ENCODE measurements at regions not wholly inside any gene's neighbourhood (a gene's known extent, or its start where the extent isn't known, plus 50 kb on each side); places are given as distances from the start of the nearest gene placed in this dataset.

DNA sequence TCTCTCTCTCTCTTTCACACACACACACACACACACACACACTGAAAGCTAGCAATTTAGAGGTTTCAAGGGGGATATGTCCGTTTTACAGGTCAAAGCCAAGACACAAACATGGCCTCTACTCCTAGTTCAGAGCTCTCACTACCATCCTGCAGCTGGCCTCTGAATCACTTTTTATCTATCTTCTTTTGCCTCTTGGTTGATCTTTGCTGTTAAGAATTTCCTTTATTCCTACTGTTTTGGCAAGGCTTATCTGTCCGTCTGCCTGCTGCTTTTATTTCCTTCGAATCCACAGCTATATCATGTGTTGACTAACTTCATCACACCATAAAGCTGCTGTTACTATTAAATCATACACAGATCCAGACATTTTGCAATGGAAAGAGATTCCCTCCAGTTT, 543.0 kb downstream of the PLCL1 start:
- Mint-ChIP-seq H3K4me3 (no peak overlapping the region), H3K27ac (no peak overlapping the region), H3K4me1 (no peaks in the 10 kb centered on the region), H3K27me3 (no peaks in the 10 kb centered on the region), H3K36me3 (no peaks in the 10 kb centered on the region), H3K9me3 (no peaks in the 10 kb centered on the region)
- no peak for ATAC-seq

DNA sequence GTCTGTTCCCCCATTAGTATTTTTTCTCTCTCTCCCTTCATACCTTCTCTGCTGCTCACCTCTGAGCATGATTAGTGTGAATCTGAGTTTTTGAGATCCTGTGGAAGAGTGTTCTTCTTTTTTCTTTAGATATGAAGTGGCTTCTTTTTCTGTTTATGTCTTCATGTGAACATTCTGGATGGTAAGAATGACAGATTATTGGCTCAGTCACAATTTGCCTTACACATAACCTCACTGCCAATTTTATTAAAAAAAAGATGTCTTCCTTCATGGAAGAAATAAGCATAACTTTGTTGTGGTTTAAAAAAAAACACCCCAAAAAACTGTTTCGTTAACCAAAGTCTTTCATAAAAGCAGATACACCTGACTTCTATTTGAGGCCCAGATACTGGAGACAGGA, 539.1 kb downstream of the PLCL1 start:
- H3K36me3 Mint-ChIP-seq, result no peaks in the 10 kb centered on the region
- no peaks in the 10 kb centered on the region for H3K9me3 Mint-ChIP-seq
- no peaks in the 10 kb centered on the region for H3K27me3 Mint-ChIP-seq
- no peaks in the 10 kb centered on the region for H3K4me1 Mint-ChIP-seq
- H3K27ac Mint-ChIP-seq, result no peak overlapping the region
- no peak for ATAC-seq
- H3K4me3 Mint-ChIP-seq, result no peak overlapping the region

DNA sequence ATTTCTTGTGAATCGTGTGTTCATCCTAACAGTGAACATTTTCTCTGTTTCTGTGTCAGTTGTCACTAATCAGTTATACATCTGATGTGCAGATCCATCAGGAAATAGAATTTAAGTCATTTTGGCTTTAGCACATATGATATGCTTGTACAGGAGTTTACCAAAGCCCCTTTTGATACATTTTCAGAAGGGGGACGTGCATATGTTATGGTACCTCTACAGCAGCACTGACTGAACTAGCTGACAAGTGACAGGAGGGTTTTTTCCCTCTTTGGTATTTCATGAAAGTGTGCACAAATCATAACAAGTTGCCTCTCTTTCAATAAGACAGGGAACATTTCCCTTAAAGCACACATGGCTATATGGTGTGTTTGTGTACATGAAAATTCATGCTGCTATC, 536.5 kb downstream of the PLCL1 start:
- Mint-ChIP-seq H3K27ac (no peak overlapping the region), H3K9me3 (no peaks in the 10 kb centered on the region), H3K36me3 (no peaks in the 10 kb centered on the region), H3K4me3 (no peak overlapping the region), H3K4me1 (no peaks in the 10 kb centered on the region), H3K27me3 (no peaks in the 10 kb centered on the region)
- ATAC-seq, result no peak

DNA sequence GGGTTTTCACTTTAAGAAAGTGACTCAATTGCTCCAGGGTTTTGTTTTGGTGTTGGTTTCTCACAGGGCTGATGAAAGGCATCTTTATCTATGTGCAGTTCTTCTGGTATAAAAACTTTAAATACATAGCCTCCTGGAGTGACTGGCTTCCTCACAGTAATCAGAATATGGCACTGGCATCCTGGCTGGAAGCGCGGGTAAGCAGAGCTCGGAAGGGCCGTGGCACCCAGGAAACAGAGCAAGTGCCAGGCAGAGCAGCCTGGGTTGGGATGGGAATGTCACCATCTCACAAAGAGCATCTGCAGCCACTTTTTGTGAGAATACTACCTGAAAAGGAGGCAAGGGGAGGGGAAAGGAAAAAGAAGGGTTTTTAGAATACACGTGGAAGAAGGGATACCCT, 534.7 kb downstream of the PLCL1 start:
- Mint-ChIP-seq H3K4me1 (no peaks in the 10 kb centered on the region), H3K27ac (no peak overlapping the region), H3K27me3 (no peaks in the 10 kb centered on the region), H3K9me3 (no peaks in the 10 kb centered on the region), H3K4me3 (no peak overlapping the region), H3K36me3 (no peaks in the 10 kb centered on the region)
- ATAC-seq, result no peak

DNA sequence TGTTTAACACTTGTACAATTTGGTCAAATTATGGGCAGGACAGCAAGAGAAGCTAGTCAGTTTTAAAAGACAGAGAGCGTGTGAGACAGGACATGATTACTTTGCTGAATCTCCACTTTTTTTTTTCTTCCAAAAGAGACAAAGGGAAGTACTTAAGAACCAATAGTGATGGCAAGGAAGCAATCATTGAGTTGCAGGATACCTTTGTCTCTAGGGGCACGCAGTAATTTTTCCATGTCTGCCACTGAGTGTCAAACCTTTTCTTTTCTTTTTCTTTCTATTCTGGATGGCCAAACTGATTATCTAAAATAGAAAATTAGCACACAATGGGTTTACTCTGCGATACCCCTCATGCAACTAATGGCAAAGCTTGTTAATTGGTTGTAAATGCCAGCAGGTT, 533.0 kb downstream of the PLCL1 start:
- Mint-ChIP-seq H3K27ac (no peak overlapping the region), H3K36me3 (no peaks in the 10 kb centered on the region), H3K4me1 (no peaks in the 10 kb centered on the region), H3K9me3 (no peaks in the 10 kb centered on the region), H3K4me3 (no peak overlapping the region), H3K27me3 (no peaks in the 10 kb centered on the region)
- ATAC-seq, result no peak

DNA sequence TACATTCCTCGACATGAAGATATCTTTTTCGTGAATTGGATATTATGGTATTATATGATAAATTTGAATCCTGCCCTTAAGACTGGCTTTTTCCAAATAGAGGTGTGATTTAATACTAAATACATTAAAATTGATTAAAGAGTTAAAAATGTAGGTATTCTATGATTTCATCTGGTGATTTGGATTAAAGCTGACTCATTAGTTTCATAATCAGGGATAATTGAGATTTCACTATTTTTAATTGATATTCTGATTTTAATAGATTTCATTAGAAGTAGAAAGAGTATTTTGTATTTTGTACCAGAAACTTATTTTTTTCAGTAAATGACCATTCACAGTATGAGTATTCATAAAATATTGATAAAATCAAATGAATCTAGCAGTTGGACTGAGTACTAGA, 524.1 kb downstream of the PLCL1 start:
- H3K27ac Mint-ChIP-seq, result no peak overlapping the region
- ATAC-seq, result no peak
- H3K4me3 Mint-ChIP-seq, result no peak overlapping the region
- H3K4me1 Mint-ChIP-seq, result no peaks in the 10 kb centered on the region
- no peaks in the 10 kb centered on the region for H3K9me3 Mint-ChIP-seq
- no peaks in the 10 kb centered on the region for H3K36me3 Mint-ChIP-seq
- H3K27me3 Mint-ChIP-seq, result peaks cover 10% of the 10 kb centered on the region

DNA sequence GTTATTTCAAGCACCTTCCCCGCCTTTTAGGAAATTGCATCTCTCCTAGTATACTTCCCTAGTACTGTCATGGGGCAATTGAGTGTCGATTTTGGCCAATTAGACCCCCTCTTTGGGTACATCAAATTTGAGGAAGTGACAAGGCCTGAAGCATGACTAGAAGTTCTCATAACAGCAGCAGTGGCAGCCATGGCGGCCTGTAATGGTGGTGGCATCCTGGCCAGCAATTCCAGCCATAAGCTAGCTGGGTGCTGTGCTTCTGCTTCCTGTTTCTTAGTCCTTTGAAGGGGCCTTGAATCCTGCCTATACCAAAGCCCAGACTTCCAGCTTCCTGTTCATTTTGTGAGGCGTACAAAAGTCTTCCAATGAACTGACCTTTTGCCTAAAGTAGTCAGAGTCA, 523.1 kb downstream of the PLCL1 start:
- H3K27ac Mint-ChIP-seq, result no peak overlapping the region
- H3K4me3 Mint-ChIP-seq, result no peak overlapping the region
- no peaks in the 10 kb centered on the region for H3K36me3 Mint-ChIP-seq
- no peaks in the 10 kb centered on the region for H3K9me3 Mint-ChIP-seq
- ATAC-seq, result no peak
- H3K27me3 Mint-ChIP-seq, result peaks cover 10% of the 10 kb centered on the region
- no peaks in the 10 kb centered on the region for H3K4me1 Mint-ChIP-seq

DNA sequence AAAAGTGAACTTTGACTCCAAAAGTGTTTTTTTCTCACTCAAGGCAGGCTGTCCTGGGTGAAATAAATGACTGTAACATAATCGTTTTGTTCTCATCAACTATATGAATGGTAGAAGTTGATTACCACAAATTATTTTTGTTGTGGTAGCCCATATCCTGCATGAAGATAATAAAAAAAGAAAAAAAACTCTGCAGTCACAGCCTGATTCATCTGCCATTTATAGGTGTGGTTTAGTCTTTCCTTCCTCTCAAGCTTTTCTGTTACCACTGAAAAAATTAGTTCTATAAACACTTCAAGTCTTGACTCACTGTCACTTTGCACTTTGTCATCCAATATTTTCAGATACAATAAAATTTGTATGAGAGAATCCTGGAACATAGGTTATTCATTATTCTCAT, 522.0 kb downstream of the PLCL1 start:
- ATAC-seq, result no peak
- H3K4me1 Mint-ChIP-seq, result no peaks in the 10 kb centered on the region
- H3K27ac Mint-ChIP-seq, result no peak overlapping the region
- H3K27me3 Mint-ChIP-seq, result peaks cover 14% of the 10 kb centered on the region
- H3K4me3 Mint-ChIP-seq, result no peak overlapping the region
- no peaks in the 10 kb centered on the region for H3K9me3 Mint-ChIP-seq
- H3K36me3 Mint-ChIP-seq, result no peaks in the 10 kb centered on the region

DNA sequence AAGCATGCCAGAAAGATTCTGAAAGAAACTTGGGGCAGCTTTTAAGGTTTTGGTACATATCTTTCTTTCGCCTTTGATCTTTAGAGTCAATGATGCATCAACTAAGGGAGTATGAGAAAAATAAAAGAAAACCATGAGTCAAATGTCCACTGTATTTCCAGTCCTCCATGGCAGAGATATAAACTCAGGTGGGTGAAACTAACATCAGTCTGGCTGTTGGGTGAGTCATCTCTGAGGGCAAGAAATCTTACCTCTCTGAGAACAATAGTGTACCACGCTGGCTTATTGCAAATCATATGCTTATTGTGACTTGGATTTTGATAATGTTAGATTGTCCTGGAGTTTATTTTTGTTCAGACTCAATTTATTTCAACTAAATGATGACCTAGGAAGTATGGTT, 521.0 kb downstream of the PLCL1 start:
- no peaks in the 10 kb centered on the region for H3K36me3 Mint-ChIP-seq
- no peak for ATAC-seq

DNA sequence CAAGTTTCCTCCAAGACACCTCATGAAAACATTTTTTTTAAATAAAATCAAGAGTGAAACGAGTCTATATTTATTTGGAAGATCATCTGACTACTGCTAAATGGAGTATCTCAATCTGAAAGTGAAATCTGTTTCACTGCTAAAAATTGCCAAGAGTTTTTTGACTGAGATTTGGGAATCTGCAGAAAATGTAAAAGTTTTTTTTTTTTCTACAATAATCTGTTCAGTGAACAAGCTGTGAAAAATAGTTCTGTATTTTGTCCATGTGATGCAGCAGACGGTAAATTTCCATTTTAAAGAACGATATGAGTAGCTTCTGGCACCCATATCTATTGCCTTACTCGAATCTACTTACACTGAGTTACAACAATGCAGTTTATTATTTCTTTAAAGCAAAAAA, 519.7 kb downstream of the PLCL1 start:
- Mint-ChIP-seq H3K27ac (no peak overlapping the region), H3K4me1 (no peaks in the 10 kb centered on the region), H3K36me3 (no peaks in the 10 kb centered on the region), H3K27me3 (peaks cover 15% of the 10 kb centered on the region), H3K4me3 (no peak overlapping the region), H3K9me3 (no peaks in the 10 kb centered on the region)
- no peak for ATAC-seq

More for the DNA sequence above, 521.0 kb downstream of the PLCL1 start:
- H3K4me1 Mint-ChIP-seq, result no peaks in the 10 kb centered on the region
- no peak overlapping the region for H3K27ac Mint-ChIP-seq
- H3K9me3 Mint-ChIP-seq, result no peaks in the 10 kb centered on the region
- H3K27me3 Mint-ChIP-seq, result peaks cover 24% of the 10 kb centered on the region
- H3K4me3 Mint-ChIP-seq, result no peak overlapping the region

DNA sequence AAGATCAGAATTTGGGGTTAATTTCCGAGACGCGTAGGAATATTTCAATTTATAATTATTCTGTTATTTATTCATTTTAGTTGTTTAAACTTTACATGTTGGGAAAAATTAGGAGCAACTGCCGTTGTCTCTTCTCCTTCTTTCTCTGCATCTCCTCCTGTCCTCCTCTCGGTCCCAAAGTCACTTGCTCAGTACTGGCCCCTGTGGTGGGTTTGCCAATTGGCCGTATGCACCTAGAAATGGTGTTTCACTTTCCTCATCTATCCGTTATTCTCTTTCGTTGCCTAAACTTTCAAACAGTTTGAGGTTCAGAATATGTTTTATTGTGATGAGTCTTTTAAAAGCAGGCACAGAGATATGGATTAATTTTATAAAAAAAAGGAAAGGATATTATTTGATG, 517.9 kb downstream of the PLCL1 start:
- no peak overlapping the region for H3K4me3 Mint-ChIP-seq
- no peak overlapping the region for H3K27ac Mint-ChIP-seq
- no peaks in the 10 kb centered on the region for H3K9me3 Mint-ChIP-seq
- no peaks in the 10 kb centered on the region for H3K4me1 Mint-ChIP-seq
- no peak for ATAC-seq
- no peaks in the 10 kb centered on the region for H3K36me3 Mint-ChIP-seq
- peaks cover 15% of the 10 kb centered on the region for H3K27me3 Mint-ChIP-seq

DNA sequence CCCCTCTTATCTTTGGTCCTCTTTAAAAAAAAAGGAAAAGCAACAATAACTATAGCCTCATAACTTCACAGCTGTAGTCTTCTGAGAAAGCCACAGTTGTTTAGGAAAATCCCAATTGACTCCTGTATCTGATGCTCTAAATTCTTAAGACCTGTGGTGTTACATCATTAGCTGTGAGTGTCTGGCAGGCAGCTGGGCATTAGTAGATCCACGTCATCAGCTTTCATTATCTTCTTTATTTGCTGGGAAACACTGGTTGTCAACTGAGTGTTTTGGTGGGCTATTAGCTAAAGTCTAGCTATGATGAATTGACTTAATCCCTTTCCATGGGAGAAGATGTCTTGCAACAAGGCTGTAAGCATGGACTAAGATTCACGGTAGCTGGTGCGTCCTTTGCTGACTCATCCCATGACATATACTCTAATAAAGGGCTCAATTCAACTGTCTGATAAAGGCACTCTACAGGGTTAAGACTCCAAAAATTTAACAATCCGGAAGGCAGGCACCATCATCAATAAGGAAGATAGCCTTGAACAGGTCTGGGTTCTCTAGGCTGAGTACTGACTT, 517.2 kb downstream of the PLCL1 start:
- H3K4me1 Mint-ChIP-seq, result no peaks in the 10 kb centered on the region
- H3K27me3 Mint-ChIP-seq, result peaks cover 22% of the 10 kb centered on the region
- ATAC-seq, result no peak
- no peak overlapping the region for H3K27ac Mint-ChIP-seq
- H3K9me3 Mint-ChIP-seq, result no peaks in the 10 kb centered on the region
- H3K36me3 Mint-ChIP-seq, result no peaks in the 10 kb centered on the region
- no peak overlapping the region for H3K4me3 Mint-ChIP-seq

DNA sequence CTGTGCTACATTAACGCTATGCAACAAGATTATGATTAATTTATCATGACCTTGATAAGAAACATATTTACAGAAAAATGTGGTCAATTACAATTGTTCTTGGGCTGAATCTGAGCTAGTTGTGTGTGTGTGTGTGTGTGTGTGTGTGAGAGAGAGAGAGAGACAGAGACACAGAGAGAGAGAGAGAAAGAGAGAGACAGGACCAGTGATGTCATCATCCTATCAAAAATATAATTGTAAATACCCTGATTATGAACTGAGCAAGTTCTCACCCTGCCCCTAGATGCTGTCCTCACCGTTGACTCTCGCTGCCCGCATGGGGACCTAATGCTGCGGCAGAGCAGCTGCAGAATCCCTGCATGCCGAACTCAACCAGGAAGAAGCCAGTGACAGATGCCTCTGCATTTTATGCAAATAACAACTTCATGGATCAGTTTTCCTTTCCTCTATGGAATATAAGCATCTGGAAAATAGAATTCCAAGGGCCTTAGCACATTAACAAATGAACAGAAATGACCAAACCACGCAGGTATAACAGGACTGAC, 512.5 kb downstream of the PLCL1 start:
- ATAC-seq, result no peak
- Mint-ChIP-seq H3K9me3 (no peaks in the 10 kb centered on the region), H3K4me3 (no peak overlapping the region), H3K36me3 (no peaks in the 10 kb centered on the region), H3K27me3 (peaks cover 51% of the 10 kb centered on the region), H3K4me1 (no peaks in the 10 kb centered on the region), H3K27ac (no peak overlapping the region)

DNA sequence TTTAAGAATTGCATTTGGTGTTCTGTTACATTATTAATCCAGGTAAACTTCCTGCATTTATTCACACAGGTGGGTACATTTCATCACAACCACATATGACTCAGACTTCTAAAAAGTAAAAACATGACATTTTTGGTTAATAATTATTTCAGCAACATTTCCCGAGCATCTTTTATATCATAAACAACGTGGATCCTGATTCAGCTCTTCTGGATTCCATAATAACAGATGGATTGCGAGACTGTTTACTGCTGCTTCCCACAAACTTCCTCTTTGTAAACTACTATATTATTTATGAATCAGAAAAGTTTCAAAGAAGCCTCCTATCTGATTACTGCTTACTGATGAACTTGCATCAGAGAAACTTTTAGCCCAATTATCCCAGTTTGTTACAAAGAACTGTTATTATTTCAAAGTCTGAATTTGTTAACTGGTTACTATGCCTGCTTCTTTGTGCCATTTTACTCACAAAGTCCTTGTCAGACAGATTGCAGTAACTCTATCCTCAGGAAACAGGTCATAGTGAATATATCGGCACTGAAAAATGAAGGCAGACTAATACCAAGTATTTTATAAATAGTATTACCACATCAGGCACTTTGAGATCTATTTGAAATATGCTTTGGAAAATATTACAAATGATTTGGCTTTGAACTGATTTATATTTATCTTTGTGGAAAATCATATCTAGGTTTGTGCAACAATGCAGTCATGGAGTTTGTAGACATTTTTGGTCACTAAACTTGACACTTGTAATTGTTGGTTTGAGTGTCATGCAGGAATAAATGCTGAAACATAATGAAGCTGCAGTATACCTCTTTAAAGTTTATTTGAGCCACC, 511.6 kb downstream of the PLCL1 start:
- no peaks in the 10 kb centered on the region for H3K9me3 Mint-ChIP-seq
- no peaks in the 10 kb centered on the region for H3K4me1 Mint-ChIP-seq
- H3K27me3 Mint-ChIP-seq, result peaks cover 42% of the 10 kb centered on the region
- H3K27ac Mint-ChIP-seq, result no peak overlapping the region
- H3K4me3 Mint-ChIP-seq, result no peak overlapping the region
- no peak for ATAC-seq
- no peaks in the 10 kb centered on the region for H3K36me3 Mint-ChIP-seq

DNA sequence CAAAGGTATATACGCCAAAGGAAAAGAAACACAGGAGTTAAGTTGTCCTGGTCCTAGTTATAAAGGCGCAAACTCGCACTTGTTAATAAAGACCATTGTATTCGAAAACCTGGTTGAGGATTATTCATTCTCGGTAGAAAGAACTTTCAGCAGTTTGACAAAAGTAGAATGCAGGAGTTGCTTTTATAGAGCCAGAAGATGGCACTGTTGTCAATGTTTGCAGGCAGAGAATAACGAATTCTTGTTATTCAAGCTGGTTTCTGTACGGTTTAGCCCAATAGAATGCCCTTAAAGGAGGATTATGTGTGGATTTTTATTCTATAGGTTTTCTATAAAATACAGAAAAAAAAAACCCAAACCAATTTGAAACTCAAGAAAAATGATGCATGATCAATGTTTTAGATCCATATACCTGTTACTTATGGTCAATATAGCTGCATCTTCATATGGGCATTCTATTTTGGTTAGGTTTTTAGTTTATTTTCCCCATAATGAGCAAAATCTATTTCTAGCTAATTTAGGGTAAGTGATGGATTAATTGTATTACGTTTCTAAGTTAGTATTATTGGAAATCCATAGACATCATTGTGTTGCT, 510.3 kb downstream of the PLCL1 start:
- no peaks in the 10 kb centered on the region for H3K4me1 Mint-ChIP-seq
- H3K36me3 Mint-ChIP-seq, result no peaks in the 10 kb centered on the region
- no peak overlapping the region for H3K27ac Mint-ChIP-seq
- H3K4me3 Mint-ChIP-seq, result no peak overlapping the region
- no peak for ATAC-seq
- no peaks in the 10 kb centered on the region for H3K9me3 Mint-ChIP-seq
- peaks cover 35% of the 10 kb centered on the region for H3K27me3 Mint-ChIP-seq

Data from stimulated activated memory B cell treated with anti-CD40 and anti-IgM and Interleukin-4, amounts not matched to agents 10 μg/mL and 1 μg/mL and 100 μg/mL, for 72 hours (primary cell).